GM12872 (cell line): ENCODE measurements at regions not wholly inside any gene's neighbourhood (a gene's known extent, or its start where the extent isn't known, plus 50 kb on each side); places are given as distances from the start of the nearest gene placed in this dataset.

Experiments used
- CTCF ChIP-seq: IDR thresholded peaks from 3 replicates; pipeline ENCODE4 v1.5.1; 2011; ENCODE audit warnings: low read depth, mild to moderate bottlenecking, low read length, moderate library complexity; ENCODE audit not compliant: insufficient read depth

GRCh38 chr4:96342196-96342595, 502.3 kb downstream of the PDHA2 start:
- no peak for TF ChIP-seq CTCF

GRCh38 chr4:96342790-96343455, 503.0 kb downstream of the PDHA2 start:
- no peak for TF ChIP-seq CTCF

GRCh38 chr4:96343836-96344235, 503.9 kb downstream of the PDHA2 start:
- no peak for TF ChIP-seq CTCF

- TF ChIP-seq CTCF, result no peak
These were observed 507.7 kb downstream of the PDHA2 start for GRCh38 chr4:96347582-96347981.

GRCh38 chr4:96352051-96352517, 512.2 kb downstream of the PDHA2 start:
- no peak for TF ChIP-seq CTCF

DNA sequence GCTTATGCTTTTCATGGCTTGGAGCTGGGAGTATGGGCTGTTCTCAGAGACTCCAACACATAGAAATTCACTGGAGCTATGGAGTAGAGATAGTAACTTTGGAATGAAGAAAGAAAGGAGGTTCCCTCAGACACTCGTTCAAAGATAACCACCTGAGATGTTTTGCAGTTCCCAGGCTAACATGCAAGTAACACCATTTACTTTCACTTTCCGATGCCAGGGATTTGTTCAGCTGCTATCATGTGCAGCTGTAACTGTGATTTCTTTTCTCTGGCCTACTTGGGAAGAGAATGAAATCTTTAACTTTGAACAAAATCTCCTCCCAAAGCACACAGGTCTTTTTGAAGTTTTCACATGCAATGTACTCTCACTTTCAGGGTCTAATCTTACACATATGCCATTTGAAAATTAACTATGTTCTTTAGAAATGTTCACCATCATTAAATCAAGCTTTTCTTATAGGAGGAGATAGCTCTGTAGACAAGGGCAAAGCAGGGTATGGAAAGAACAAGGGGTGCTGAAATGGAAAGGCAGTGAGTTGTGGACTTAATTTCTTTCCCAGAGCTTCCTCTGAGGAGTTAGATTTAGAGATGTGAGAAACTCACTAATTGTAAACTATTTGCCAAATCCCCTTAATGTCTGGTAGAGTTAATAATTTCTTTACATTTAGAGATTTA, 514.3 kb downstream of the PDHA2 start:
- TF ChIP-seq CTCF, result no peak

- no peak for TF ChIP-seq CTCF
These were observed 515.5 kb downstream of the PDHA2 start for GRCh38 chr4:96355414-96355813.
